ENCODE measurements at regions not wholly inside any gene's neighbourhood (a gene's known extent, or its start where the extent isn't known, plus 50 kb on each side); places are given as distances from the start of the nearest gene placed in this dataset.

DNA sequence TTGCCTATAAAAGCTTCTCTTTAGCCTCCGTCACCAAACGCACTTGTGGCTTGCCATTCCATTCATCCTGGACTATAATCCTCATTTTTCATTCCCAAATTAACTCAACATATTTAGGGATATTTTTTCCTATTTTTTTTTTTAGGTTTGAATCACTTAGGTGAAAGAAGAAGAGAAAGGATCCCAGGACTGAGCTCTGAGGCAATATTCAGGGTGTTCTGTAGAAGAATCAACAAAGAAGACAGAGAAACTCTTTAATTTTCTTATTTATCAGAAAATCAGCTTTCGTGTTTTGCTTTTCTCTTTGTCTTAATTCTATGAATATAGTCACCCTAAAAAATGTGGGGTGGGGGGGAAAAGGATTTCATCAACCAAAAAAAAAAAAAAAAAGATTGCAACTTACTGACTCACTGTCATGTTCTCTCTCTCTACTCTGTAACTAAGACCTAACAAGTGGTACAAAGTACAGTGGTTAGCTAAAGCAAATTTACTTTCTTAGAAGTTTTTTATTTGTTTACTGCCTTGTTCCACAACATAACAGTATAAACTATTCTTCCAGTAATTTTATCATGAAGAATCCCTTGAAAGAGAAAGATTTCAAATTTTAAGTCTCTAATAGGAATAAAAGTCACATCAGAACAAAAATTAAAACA is 272.0 kb downstream of the DHX15 start:
- H3K4me3 Mint-ChIP-seq, result no peak overlapping the region
- H3K27me3 Mint-ChIP-seq (ENCODE audit: low read depth in 3 of 3), result no peaks in the 10 kb centered on the region
- H3K27ac Mint-ChIP-seq, result no peak overlapping the region
- Histone ChIP-seq H3K27ac (ENCODE audit: low read depth in 1 of 2, low read length in 2 of 2) (no peak overlapping the region), H3K27me3 (ENCODE audit: control insufficient read depth in 2 of 2, insufficient read depth in 2 of 2, low read length in 2 of 2) (no peaks in the 10 kb centered on the region), H3K36me3 (replicated peaks in 1 of 2; ENCODE audit: control insufficient read depth in 1 of 2, insufficient read depth in 2 of 2, low read length in 2 of 2) (no peaks in the 10 kb centered on the region), H3K4me3 (replicated peaks in 1 of 3; ENCODE audit: low read depth in 2 of 3, low read length in 3 of 3) (no peak overlapping the region), H3K4me2 (replicated peaks; ENCODE audit: extremely low read depth, low read length, poor library complexity, severe bottlenecking) (no peak overlapping the region), H2AFZ (ENCODE audit: insufficient read depth, low read depth, low read length, poor library complexity, severe bottlenecking) (no peak overlapping the region), H4K20me1 (ENCODE audit: insufficient read depth, low read length) (no peaks in the 10 kb centered on the region), H3K9ac (ENCODE audit: insufficient read depth, low read length, poor library complexity, severe bottlenecking) (no peak overlapping the region), H3K4me1 (ENCODE audit: control insufficient read depth in 1 of 2, insufficient read depth in 2 of 2, low read length in 2 of 2) (no peaks in the 10 kb centered on the region), H3K79me2 (ENCODE audit: insufficient read depth, low read length) (no peaks in the 10 kb centered on the region), H3K9me3 (replicated peaks in 1 of 2; ENCODE audit: control insufficient read depth in 1 of 2, insufficient read depth in 1 of 2, low read length in 2 of 2) (no peaks in the 10 kb centered on the region)
- intact Hi-C loops (cut with micrococcal nuclease), result no loop called here
- H3K36me3 Mint-ChIP-seq, result no peaks in the 10 kb centered on the region
- DNase-seq, result no peak
- peaks cover 0 to 5% (median 1%) of the 10 kb centered on the region in 7 donors for H3K9me3 Mint-ChIP-seq
- 75% methylated on average over 1 of the region's 3 CpGs for WGBS (ENCODE audit: insufficient coverage)
- H3K4me1 Mint-ChIP-seq, result no peaks in the 10 kb centered on the region
- TF ChIP-seq, protein P1, sequence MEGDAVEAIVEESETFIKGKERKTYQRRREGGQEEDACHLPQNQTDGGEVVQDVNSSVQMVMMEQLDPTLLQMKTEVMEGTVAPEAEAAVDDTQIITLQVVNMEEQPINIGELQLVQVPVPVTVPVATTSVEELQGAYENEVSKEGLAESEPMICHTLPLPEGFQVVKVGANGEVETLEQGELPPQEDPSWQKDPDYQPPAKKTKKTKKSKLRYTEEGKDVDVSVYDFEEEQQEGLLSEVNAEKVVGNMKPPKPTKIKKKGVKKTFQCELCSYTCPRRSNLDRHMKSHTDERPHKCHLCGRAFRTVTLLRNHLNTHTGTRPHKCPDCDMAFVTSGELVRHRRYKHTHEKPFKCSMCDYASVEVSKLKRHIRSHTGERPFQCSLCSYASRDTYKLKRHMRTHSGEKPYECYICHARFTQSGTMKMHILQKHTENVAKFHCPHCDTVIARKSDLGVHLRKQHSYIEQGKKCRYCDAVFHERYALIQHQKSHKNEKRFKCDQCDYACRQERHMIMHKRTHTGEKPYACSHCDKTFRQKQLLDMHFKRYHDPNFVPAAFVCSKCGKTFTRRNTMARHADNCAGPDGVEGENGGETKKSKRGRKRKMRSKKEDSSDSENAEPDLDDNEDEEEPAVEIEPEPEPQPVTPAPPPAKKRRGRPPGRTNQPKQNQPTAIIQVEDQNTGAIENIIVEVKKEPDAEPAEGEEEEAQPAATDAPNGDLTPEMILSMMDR (IDR thresholded peaks at IDR 0.05), result no peak

DNA sequence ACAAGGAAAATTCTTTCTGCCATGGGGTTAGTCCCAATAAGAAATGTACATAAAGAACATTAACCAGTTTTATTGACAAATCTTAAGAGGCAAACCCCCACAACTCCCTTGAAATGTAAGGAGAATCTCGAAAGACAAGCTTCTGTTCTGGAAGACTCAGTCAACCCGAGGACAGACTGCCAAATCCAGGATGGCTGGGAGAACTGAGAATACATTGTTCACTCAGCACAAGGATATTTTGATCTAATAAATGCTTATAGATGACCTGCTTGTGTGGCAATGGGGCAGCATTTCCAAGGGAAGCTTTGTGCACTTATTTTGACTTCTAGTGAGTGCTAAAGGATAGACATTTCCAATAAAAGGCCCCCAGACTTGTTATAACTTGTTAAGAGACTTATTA is 280.4 kb downstream of the DHX15 start:
- no peaks in the 10 kb centered on the region for H3K36me3 ChIP-seq (replicated peaks in 1 of 2; ENCODE audit: control insufficient read depth in 1 of 2, insufficient read depth in 2 of 2, low read length in 2 of 2)

More for the DNA sequence above, 280.4 kb downstream of the DHX15 start:
- Mint-ChIP-seq H3K4me1 (no peaks in the 10 kb centered on the region), H3K27me3 (ENCODE audit: low read depth in 3 of 3) (no peaks in the 10 kb centered on the region), H3K27ac (no peak overlapping the region), H3K4me3 (no peak overlapping the region), H3K36me3 (no peaks in the 10 kb centered on the region), H3K9me3 (peaks cover 0 to 4% (median 2%) of the 10 kb centered on the region in 7 donors)
- H3K9me3 ChIP-seq (replicated peaks in 1 of 2; ENCODE audit: control insufficient read depth in 1 of 2, insufficient read depth in 1 of 2, low read length in 2 of 2), result no peaks in the 10 kb centered on the region
- no peaks in the 10 kb centered on the region for H3K27me3 ChIP-seq (ENCODE audit: control insufficient read depth in 2 of 2, insufficient read depth in 2 of 2, low read length in 2 of 2)
- no peak overlapping the region for H2AFZ ChIP-seq (ENCODE audit: insufficient read depth, low read depth, low read length, poor library complexity, severe bottlenecking)
- DNase-seq, result no peak
- no peaks in the 10 kb centered on the region for H3K4me1 ChIP-seq (ENCODE audit: control insufficient read depth in 1 of 2, insufficient read depth in 2 of 2, low read length in 2 of 2)
- H3K4me3 ChIP-seq (replicated peaks in 1 of 3; ENCODE audit: low read depth in 2 of 3, low read length in 3 of 3), result no peak overlapping the region
- H4K20me1 ChIP-seq (ENCODE audit: insufficient read depth, low read length), result no peaks in the 10 kb centered on the region
- no peaks in the 10 kb centered on the region for H3K79me2 ChIP-seq (ENCODE audit: insufficient read depth, low read length)
- intact Hi-C loops (cut with micrococcal nuclease), result no loop called here
- H3K4me2 ChIP-seq (replicated peaks; ENCODE audit: extremely low read depth, low read length, poor library complexity, severe bottlenecking), result no peak overlapping the region
- no peak overlapping the region for H3K27ac ChIP-seq (ENCODE audit: low read depth in 1 of 2, low read length in 2 of 2)
- TF ChIP-seq, protein P1 (IDR thresholded peaks at IDR 0.05), result no peak
- WGBS (ENCODE audit: insufficient coverage), result no CpG with 5 or more reads among the region's 2 CpGs
- no peak overlapping the region for H3K9ac ChIP-seq (ENCODE audit: insufficient read depth, low read length, poor library complexity, severe bottlenecking)

Measured in CD14-positive monocyte (primary cell).